B cell (primary cell): ENCODE measurements at regions not wholly inside any gene's neighbourhood (a gene's known extent, or its start where the extent isn't known, plus 50 kb on each side); places are given as distances from the start of the nearest gene placed in this dataset.

Experiments used
- EZH2 ChIP-seq: IDR thresholded peaks from 2 replicates; pipeline ENCODE4 v1.6.1; 2012; ENCODE audit warnings: borderline replicate concordance, low read depth, mild to moderate bottlenecking, moderate library complexity, low read length; ENCODE audit not compliant: insufficient read depth, poor library complexity, severe bottlenecking
- TF ChIP-seq, protein P1 (sequence below): fragments of 200-600 bp; IDR thresholded peaks from one replicate; pipeline ENCODE4 v1.8.0; 2022; ENCODE audit warnings: antibody characterized with exemption, mild to moderate bottlenecking

DNA sequence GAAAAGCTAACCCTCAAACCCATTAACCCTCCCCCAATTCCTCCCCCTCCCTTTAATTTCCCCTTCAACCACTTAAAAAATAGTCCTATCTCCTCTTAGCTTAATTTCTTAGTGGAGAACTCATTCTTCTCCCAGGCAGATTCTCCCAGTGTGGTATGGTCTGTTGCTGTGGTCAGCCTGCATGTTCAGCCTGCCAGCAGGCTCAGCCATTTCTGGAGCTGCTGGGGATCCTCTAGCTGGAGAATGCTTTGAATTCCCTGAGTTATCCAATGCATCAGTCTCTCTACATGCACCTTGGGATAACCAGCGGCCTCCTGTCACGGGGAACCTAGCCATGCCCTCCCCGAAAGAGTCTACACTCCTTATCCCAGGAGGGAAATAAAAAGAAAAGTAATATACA is 375.4 kb upstream of the RSPO3 start:
- TF ChIP-seq, protein P1, sequence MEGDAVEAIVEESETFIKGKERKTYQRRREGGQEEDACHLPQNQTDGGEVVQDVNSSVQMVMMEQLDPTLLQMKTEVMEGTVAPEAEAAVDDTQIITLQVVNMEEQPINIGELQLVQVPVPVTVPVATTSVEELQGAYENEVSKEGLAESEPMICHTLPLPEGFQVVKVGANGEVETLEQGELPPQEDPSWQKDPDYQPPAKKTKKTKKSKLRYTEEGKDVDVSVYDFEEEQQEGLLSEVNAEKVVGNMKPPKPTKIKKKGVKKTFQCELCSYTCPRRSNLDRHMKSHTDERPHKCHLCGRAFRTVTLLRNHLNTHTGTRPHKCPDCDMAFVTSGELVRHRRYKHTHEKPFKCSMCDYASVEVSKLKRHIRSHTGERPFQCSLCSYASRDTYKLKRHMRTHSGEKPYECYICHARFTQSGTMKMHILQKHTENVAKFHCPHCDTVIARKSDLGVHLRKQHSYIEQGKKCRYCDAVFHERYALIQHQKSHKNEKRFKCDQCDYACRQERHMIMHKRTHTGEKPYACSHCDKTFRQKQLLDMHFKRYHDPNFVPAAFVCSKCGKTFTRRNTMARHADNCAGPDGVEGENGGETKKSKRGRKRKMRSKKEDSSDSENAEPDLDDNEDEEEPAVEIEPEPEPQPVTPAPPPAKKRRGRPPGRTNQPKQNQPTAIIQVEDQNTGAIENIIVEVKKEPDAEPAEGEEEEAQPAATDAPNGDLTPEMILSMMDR = no peak
- TF ChIP-seq EZH2 = no peak
